NCI-H2196 (cell line): ENCODE measurements at regions not wholly inside any gene's neighbourhood (a gene's known extent, or its start where the extent isn't known, plus 50 kb on each side); places are given as distances from the start of the nearest gene placed in this dataset.
A peak's percentile ranks its signal among the peaks of the same experiment; 100 is the strongest.
"Not testable (repeated sequence)": the region's sequence is repeated elsewhere in the genome, so short reads cannot be mapped to it uniquely, and the experiment has no call there.

Experiments used
- DNase-seq: peaks from one replicate; lab custom pipeline; 2025; ENCODE audit not compliant: unreplicated experiment; lab: John Stamatoyannopoulos, UW

DNA sequence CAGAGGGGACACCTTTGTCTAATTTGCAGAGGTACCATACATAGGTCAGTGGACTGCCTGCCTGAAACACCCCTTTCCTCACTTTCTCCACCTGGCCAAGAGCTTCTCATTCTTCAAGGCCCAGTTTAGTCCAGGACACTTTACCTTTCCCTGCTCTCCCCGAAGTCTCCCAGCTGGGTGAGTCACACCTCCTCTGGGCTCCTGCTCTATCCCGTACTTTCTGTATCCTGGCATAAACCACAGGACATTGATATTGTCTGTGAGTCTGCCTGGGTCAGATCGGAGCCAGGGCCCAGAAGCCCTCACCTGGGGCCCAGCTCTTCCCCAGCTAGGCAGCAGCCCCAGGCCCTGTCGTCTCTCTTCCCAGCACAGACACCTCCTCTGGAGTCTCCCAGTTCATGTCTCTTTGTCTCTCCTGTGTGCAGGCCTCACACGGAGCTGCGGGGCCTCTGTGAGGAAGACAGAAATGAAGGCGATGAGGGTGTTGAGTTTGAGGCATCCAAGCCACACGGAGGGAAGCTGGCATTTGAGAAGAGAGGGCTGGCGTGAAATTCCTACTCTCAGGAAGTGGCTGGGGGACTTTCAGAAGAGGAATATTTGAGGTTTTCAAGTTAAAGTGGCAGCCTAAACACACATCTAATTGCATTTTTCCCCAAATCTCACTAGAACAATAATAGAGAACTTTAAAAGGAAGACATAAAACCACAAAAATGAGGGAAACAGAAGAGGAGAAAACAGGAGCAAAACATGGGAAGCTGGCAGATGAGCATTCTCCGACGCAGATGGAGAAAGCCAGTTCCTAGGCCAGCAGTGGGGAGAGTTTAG, 79.6 kb upstream of the LAPTM4A start:
- no peak for DNase-seq

DNA sequence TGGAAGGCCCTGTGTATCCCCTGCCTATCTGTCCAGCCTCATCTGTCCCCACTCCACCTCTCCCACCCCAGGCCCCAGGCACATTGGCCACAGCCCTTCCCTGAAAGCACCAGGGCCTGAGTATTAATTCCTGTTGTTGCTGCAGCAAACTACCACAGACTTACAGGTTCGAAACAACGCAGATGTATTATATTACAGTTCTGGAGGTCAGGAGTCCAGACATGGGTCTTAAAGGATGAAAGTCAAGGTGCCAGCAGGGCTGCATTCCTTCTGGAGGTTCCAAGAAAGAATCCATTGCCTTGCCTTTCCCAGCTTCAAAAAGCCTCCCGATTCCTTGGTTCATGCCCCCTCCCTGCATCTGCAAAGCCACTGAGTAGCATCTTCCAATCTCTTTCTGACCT, 78.7 kb upstream of the LAPTM4A start:
- DNase-seq: no peak

DNA sequence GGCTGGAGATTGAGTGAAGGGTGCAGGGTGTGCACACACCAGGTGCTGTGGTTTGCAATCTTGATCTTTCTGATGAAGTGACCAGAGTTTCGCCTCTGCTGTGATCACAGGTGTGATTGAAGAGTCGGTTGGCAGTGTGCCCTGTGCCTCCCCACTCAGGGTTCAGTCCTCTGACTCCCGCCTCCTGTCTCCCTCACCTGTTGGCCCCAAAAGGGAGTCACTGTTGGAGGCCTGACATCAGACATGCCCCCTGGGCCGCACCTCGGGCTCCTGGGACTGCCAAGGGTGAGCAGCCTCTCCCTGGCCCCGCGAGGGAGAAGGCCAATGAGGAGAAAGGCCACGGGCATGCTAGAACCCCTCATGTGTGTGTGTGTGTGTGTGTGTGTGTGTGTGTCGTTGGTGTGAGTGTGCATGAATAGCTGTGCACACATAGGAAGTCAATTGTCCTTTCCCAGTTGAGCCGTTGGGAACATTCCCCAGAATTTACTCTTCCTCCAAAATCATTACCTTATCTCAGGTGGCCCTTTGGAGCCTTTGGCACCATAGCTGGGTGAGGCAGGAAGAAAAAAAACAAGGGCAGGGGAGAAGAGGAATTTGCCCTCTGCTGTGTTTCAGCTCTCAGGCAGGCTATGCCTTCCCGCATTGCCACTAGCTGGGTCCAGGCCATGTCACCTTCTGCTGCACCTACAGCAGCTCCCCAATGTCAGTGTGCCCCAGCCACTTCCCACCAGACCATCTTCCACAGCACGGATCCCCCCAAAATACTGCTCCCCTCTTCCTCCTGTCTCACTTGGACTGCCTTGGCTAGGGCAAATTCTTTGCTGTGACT, 78.1 kb upstream of the LAPTM4A start:
- peak; percentile 32 for DNase-seq

DNA sequence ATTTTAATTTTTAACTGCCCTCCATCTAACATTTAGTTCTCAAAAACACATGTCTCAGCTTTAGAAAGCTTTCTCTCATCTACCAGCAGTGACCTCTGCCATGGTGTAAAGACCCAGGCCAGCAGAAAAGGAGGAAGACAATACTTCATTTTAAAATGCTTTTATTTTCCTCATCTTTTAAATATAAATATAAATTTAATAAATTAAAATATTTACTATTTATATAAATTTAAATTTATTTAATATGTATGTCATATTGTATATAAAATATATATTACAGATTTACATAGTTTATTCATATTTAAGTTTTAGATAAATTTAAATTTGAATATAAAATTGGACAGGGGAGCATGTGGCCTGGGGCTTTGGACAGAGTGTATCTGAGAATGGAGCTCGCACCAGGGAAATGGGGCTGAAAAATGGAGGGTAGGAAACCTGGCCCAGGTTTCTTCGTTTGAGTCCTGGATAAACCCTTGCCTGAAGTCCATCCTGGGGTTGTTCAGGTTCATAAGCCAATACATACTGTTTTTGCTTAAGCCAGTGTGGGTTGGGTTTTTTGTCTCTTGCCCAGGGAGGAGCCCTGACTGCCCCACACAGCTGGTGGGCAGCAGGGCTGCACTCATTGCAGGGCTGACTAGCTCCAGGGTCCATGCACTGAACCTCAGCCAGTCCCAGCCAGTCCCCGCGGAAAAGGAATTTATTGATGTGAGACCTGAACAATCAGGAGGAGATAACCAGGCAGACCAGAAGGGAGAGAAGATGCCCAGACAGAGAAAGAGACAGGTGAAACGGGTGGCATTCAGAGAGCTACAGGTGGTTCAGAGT, 77.3 kb upstream of the LAPTM4A start:
- no peak for DNase-seq

DNA sequence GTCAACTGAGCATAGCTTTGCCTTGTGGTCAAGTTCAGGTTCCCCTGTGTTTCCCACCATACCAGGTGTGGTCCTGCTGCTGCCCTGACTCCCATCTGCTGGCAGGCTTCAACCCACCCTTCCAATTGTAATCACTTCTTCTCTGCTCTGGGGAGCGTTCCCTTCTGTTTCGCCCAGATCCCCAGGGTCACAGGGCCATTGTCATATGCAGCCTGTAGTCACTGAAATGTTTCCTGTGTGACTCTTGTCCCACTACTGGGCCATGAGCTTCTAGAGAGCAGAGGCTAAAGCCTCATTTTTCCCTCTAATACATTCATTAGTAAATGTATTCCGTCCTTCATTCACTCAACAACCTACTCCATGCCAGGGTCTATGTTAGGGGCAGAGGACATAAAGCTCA, 75.0 kb upstream of the LAPTM4A start:
- DNase-seq: no peak

DNA sequence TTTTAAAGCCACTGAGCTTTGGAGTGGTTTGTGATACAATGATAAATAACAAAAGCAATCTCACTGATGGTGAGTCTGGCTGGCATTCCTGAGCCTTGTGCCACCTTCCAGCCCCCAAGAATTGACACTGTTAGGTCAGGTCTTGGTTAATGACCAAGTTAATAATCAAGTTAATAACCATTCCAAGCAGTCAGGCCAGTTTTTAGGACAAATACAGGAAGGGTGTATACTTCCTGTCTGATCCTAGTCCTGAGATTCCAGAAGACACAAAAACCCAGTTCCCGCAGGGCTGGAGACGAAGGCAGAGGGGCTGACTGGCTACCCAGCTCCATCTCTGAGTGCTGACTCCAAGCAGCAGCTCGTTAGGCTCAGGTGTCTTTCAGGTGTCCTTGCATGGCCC, 74.6 kb upstream of the LAPTM4A start:
- no peak for DNase-seq

DNA sequence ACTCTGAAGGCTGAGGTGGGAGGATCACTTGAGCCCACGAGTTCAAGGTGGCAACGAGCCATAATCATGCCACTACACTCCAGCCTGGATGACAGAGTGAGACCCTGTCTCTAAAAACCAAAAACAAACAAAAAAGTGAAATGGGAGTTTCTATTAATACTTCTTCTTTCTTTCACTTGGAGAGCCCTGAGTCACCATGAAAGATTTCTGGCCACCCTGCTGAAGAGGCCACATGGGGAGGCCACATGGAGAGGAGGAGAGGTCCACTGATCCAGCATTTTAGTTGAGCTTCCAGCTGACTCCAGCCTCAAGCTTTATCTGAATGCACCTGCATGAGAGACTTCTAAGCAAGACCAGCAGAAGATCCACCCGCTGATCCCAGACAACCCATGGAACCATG, 74.2 kb upstream of the LAPTM4A start:
- no peak for DNase-seq

DNA sequence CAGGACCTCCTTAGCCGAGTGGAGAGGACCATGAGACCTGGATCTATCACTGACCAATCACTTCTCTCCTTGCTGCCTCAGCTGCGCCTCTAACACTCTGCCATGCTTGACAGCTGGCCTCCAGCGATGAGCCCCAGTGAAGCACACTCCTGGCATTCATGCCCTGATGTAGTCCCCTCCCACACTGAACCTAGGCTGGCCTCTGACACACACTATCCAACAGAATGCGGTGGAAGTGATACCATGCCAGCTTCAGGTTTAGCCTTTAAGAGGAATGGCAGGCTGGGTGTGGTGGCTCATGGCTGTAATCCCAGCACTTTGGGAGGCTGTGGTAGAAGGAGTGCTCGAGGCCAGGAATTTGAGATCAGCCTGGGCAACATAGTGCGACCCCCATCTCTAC, 73.7 kb upstream of the LAPTM4A start:
- DNase-seq: no peak

DNA sequence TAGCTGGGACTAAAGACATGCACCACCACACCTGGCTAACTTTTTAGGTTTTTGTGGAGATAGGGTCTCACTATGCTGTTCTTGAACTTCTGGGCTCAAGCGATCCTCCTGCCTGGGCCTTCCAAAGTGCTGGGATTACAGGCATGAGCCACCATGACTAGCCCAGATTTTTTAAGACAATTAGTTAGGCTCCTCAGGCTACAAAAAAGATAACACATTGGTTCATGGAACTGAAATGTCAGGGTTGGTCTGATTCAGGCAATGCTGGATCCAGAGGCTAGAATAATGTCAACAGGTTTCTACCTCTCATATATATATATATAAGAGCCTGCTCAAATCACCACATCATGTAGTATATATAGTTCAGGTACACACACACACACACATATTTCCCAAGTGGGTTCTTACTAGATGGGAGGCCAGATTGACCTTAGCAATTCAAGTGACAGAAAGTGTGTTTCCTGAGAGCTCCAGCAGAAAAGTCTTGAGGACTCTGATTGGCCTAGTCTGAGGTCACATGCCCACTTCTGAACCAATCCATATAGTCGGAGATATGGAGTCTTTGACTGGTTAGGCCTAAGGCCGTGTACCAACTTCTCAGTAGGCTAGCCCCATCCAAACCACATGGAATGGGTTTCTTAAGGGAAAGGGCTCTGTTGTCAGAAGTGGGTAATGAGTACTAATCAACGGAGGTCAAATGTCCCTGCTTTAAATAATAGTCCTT, 72.6 kb upstream of the LAPTM4A start:
- DNase-seq: no peak

DNA sequence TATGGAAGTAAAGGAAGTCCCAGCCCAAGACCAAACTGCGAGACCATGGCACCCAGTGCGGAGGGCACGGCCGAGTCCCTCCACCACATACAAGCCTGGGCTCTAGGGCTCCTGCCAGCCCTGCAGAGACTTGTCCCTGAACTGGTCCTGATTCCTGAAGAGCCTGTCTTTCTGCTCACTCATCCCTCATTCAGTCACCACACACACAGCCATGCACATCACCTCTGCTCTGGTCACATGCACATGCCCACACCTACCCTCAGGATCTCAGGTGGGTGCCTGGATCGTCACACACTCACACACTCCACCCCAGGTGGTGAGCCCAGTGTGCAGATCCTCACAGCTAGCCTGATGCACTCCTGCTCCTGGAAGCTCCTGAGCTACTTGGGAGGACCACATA, 71.4 kb upstream of the LAPTM4A start:
- DNase-seq: no peak

DNA sequence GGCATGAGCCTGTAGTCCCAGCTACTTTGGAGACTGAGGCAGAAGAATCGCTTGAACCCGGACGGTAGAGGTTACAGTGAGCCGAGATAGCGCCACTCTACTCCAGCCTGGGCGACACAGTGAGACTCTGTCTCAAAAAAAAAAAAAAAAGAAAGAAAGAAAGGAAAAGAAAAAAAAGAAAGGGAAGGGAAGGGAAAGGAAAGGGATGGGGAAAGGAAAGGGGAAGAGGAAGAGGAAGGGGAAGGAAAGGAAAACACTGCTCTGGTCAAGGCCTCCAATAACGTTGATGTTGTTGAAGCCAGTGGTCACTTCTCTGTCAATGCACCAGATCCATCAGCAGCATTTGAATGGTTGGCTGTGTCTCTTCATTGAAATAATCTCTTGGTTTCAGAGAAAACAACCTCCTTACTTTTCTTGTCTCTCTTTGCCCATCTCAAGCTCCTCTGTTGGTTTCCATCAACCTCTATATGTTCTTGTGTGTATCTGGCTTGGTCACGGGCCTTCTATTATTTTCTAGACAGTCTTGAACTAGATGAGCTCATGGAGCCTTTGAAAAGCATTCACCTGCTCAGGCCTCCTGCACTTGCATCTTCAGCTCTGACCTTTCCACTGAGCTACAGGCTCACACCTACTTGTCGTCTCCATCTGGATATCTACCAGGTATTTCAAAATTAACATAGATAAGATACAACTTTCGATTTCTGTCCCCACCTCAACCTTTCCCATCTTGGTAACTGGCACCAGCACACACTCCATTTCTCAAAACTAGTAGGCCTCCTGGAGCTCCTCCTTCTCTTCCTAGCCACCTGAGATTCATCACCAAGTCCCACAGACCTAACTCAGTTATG, 69.4 kb upstream of the LAPTM4A start:
- DNase-seq: no peak

DNA sequence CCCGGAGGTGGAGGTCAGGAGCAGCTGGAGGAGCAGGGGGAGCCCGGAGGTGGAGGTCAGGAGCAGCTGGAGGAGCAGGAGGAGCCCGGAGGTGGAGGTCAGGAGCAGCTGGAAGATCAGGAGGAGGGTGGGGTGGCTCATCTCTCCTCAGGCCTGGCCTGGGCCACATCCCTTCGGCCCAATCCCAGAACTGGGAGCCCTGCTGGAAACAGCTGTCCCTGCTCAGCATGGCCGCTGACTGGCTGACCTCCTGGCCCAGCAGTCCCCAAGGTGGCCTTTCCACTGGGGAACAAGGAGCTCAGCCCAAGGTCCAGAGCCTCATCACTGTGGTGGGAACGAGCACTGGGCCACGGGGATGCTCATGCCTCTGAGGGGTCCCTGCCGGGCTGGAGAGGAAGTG, 66.6 kb upstream of the LAPTM4A start:
- DNase-seq: no peak

DNA sequence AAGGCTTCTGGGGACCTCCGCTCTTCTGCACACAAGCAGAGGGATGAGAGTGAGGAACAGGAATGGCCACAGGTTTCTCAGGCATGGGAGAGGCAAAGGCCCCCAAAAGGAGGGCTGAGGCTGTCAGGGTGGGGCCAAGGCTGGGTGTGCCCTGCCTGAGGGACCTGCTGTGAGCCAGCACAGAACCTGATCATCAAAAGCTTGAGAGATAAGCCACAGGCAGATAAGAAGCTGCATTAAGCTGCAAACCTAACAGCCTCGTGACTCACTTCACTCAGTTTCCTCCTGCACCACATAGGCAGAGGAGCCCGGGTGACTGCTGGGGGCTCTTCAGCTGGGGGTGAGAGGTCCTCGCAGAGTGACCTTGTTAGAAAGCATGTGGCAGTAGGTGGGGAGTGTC, 64.5 kb upstream of the LAPTM4A start:
- DNase-seq: no peak

DNA sequence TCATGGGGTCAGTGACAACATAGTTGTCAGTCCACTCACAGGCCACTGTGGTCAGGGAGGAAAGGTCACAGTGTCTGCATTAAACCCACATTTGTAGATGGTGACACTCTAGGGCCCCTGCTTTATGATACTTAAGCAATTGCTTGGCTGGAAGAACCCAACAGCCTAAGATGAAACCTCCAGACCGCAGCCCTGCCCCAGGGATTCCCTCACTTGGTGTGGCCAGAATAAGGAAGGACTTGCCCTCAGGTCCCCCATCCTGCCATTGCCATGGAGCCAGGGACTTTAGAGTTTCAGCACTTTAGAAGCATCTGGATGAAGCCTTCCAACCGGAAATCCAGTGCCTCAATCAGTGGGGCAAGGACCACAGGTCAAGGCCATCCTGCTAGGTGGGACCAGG, 63.9 kb upstream of the LAPTM4A start:
- no peak for DNase-seq

DNA sequence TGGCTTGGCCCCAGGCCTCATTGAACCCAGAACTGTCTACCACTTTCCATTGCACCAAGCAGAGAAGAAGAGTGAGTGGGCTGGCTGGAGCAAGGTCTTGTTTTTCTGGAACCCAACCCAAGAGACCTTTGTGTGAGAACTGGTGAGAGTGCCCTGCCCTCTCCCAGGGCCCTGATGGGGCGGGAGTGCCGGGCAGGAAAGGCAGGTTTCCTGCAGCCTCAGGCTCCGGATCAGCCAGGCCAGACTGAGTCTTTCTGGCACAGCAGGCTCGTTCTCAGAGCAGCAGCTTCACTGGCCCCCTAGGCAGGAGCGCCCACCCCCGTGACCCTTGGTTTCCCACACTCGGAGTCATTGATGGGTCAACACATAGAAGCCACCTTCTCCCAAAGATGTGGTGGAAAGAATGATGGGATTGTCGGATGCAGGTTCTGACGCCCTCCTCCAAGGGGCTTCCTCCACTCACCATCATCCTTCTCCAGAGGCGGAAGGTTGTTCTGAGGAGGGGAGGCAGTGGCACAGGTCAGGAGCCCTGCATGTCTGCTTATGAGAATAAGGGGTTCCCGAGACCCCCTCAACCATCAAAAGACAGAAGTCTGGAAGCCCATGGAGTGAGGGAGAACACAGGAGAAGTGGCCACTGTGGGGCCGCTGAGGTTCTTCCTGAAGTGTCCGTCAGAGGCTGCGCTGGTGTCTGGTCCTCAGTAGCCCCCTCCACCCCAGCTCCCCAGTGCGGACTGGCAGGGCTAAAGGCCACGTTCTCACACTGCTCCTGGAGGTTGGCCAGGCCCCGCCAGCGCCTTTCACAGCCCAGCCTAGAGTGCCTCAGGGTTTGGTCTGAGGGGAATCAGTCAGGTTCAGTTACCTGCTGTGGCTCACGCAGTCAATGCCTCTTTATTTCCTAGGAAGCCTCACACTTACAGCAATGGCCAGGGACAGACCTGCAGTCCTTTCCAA, 62.8 kb upstream of the LAPTM4A start:
- DNase-seq: no peak

DNA sequence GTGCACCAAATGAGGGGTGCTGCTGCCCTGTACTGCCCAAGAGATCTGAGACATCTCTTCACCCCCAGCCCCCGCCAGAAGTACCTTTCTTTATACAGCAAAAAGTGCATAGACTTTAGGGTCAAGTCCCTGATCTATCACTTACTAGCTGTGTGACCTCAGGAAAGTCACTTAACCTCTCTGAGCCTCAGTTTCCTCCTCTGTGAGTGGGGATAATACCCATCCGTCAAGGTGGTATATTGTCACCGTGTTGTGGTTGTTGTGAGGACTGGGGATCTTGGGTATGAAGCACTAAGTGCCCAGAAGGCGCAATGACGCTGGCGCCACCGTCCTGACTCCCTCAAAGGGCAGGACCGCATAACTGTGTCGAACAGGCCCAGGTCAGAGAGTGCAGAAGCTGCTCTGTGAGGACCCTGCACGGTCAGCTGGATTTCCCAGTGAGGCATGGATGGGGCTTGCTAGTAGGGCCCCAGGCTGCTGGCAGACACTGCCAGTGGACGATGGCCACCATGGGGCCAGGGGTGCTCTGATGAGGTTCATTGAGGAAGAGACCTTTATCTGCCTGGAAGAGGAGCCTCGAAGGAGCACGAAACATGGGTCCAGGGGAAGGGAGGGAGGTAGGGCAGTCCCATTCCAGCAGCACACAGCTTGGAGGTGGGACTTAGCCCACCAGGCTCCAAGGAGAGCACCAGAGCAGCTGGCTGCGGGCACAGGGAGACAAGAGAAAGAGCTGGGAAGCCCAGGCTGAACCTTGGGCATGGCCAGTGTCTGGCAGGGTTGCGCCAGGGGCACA, 61.8 kb upstream of the LAPTM4A start:
- DNase-seq: no peak

DNA sequence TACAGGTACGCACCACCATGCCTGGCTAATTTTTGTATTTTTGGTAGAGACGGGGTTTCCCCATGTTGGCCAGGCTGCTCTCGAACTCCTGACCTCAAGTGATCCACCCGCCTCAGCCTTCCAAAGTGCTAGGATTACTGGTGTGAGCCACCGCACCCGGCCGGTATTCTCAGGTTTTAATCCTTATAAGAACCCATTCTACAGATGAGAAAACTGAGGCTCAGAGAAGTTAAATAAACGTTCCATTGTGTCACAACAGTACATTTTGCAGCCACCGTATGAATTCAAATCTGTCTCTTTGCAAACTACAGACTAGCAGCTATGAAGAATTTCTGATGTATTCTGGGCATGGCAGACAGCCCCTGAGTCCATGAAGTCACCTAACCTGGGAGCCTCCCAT, 60.9 kb upstream of the LAPTM4A start:
- not testable (repeated sequence) for DNase-seq
